Caco-2 (cell line): ENCODE measurements at regions not wholly inside any gene's neighbourhood (a gene's known extent, or its start where the extent isn't known, plus 50 kb on each side); places are given as distances from the start of the nearest gene placed in this dataset.

Experiments
- BruUV-seq: library from RNA; stranded (reverse); fragments of 400-500 nt; replicated peaks from 2 replicates; lab custom pipeline; 2021; lab: Mats Ljungman, UMichigan
- CTCF ChIA-PET: fragments of 300-600 bp; sonication (Branson Sonifier 250); formaldehyde crosslinking; loops from one replicate; lab custom pipeline; 2022; ENCODE audit warnings: antibody characterized with exemption; lab: Charles Lee
- POLR2A ChIA-PET: fragments of 300-600 bp; sonication (Branson Sonifier 250); formaldehyde crosslinking; loops from one replicate; lab custom pipeline; 2022; ENCODE audit warnings: antibody characterized with exemption; lab: Charles Lee
- DNase-seq, 2 experiments: peaks; one replicate each; pipeline versions ENCODE4 v3.0.0 to v3.0.0-alpha.2; 2020 to 2022
- H3K27me3 ChIP-seq: replicated peaks from 2 replicates; pipeline ENCODE4 v1.6.0; 2011; ENCODE audit warnings: low read length; ENCODE audit not compliant: control insufficient read depth, insufficient read depth
- H3K36me3 ChIP-seq: 2 replicates; pipeline ENCODE4 v1.5.1; 2011; ENCODE audit warnings: low read length; ENCODE audit not compliant: control insufficient read depth, insufficient read depth
- H3K4me1 ChIP-seq: fragments of 250-450 bp; sonication (Bioruptor Pico); 2 replicates; pipeline ENCODE4 v1.5.1; 2020; ENCODE audit warnings: mild to moderate bottlenecking
- H3K4me3 ChIP-seq: 2 replicates; pipeline ENCODE4 v1.5.1; 2011; ENCODE audit warnings: low read depth, mild to moderate bottlenecking, control low read depth, low read length
- H3K9me3 ChIP-seq: fragments of 250-450 bp; sonication (Bioruptor Pico); 2 replicates; pipeline ENCODE4 v1.5.1; 2020; ENCODE audit warnings: mild to moderate bottlenecking, moderate library complexity
- H3K27ac Mint-ChIP-seq: one replicate; pipeline ENCODE4 v1.8.0; 2022; ENCODE audit warnings: mixed read lengths; ENCODE audit not compliant: unreplicated experiment
- H3K27me3 Mint-ChIP-seq: one replicate; pipeline ENCODE4 v1.8.0; 2022; ENCODE audit warnings: mixed read lengths; ENCODE audit not compliant: insufficient read depth, unreplicated experiment
- H3K36me3 Mint-ChIP-seq: one replicate; pipeline ENCODE4 v1.8.0; 2022; ENCODE audit warnings: mild to moderate bottlenecking, mixed read lengths; ENCODE audit not compliant: insufficient read depth, unreplicated experiment
- H3K4me1 Mint-ChIP-seq: one replicate; pipeline ENCODE4 v1.8.0; 2022; ENCODE audit warnings: low read depth, mixed read lengths; ENCODE audit not compliant: unreplicated experiment
- H3K4me3 Mint-ChIP-seq: one replicate; pipeline ENCODE4 v1.8.0; 2022; ENCODE audit warnings: mild to moderate bottlenecking, moderate library complexity, mixed read lengths; ENCODE audit not compliant: unreplicated experiment
- H3K9me3 Mint-ChIP-seq: one replicate; pipeline ENCODE4 v1.8.0; 2022; ENCODE audit warnings: mixed read lengths; ENCODE audit not compliant: unreplicated experiment
- CTCF ChIP-seq, 2 experiments: fragments of 200-600 bp in 1 of 2; IDR thresholded peaks; 1 replicate in 1 of 2; 2 replicates in 1 of 2; pipeline versions ENCODE4 v1.5.1 to v1.8.0; 2011 to 2022; ENCODE audit warnings: antibody characterized with exemption in 1 of 2, control low read depth in 1 of 2, inconsistent platforms in 1 of 2, low read depth in 1 of 2, low read length in 1 of 2, mild to moderate bottlenecking in 1 of 2, moderate library complexity in 1 of 2; ENCODE audit not compliant: insufficient read depth in 1 of 2, severe bottlenecking in 1 of 2, unreplicated experiment in 1 of 2
- intact Hi-C: fragments of 100-400 bp; cut with micrococcal nuclease; formaldehyde crosslinking; loops from one replicate; pipeline ENCODE4 v1.10.0; 2022; ENCODE audit not compliant: unreplicated experiment

GRCh38 chr1:181260271-181260670, 171.8 kb downstream of the IER5 start:
- Histone ChIP-seq H3K36me3 (no peaks in the 10 kb centered on the region), H3K27me3 (no peaks in the 10 kb centered on the region), H3K4me3 (no peak overlapping the region), H3K4me1 (no peaks in the 10 kb centered on the region), H3K9me3 (no peaks in the 10 kb centered on the region)
- CTCF ChIA-PET, result no interaction called here
- peaks cover 11% of the 10 kb centered on the region for H3K27me3 Mint-ChIP-seq
- no peak overlapping the region for H3K4me3 Mint-ChIP-seq
- H3K4me1 Mint-ChIP-seq, result no peaks in the 10 kb centered on the region
- peaks cover 3% of the 10 kb centered on the region for H3K9me3 Mint-ChIP-seq
- no peak overlapping the region for H3K27ac Mint-ChIP-seq
- no peaks in the 10 kb centered on the region for H3K36me3 Mint-ChIP-seq
- TF ChIP-seq CTCF (IDR thresholded peaks at IDR 0.05; ENCODE audit: insufficient read depth in 1 of 2, low read depth in 1 of 2, low read length in 1 of 2, severe bottlenecking in 1 of 2, unreplicated experiment in 1 of 2), result no peak
- no peak for DNase-seq
- POLR2A ChIA-PET, result no interaction called here
- BruUV-seq, result no TSS peak
- intact Hi-C loops, result no loop called here

- Mint-ChIP-seq H3K36me3 (no peaks in the 10 kb centered on the region), H3K4me1 (no peaks in the 10 kb centered on the region), H3K9me3 (no peaks in the 10 kb centered on the region), H3K4me3 (no peak overlapping the region), H3K27ac (no peak overlapping the region), H3K27me3 (peaks cover 11% of the 10 kb centered on the region)
- no peak for DNase-seq
- intact Hi-C loops, result no loop called here
- no peak for TF ChIP-seq CTCF (IDR thresholded peaks at IDR 0.05; ENCODE audit: insufficient read depth in 1 of 2, low read depth in 1 of 2, low read length in 1 of 2, severe bottlenecking in 1 of 2, unreplicated experiment in 1 of 2)
- Histone ChIP-seq H3K4me1 (no peaks in the 10 kb centered on the region), H3K4me3 (no peak overlapping the region), H3K36me3 (no peaks in the 10 kb centered on the region), H3K27me3 (no peaks in the 10 kb centered on the region), H3K9me3 (no peaks in the 10 kb centered on the region)
- POLR2A ChIA-PET, result no interaction called here
- CTCF ChIA-PET, result no interaction called here
- BruUV-seq, result no TSS peak
These were observed 172.5 kb downstream of the IER5 start for GRCh38 chr1:181260994-181261393.

- intact Hi-C loops, result no loop called here
These were observed 173.6 kb downstream of the IER5 start for GRCh38 chr1:181262069-181262468.

More at GRCh38 chr1:181262069-181262468, 173.6 kb downstream of the IER5 start:
- no peak overlapping the region for H3K4me3 Mint-ChIP-seq
- H3K36me3 Mint-ChIP-seq, result no peaks in the 10 kb centered on the region
- no peak overlapping the region for H3K27ac Mint-ChIP-seq
- Histone ChIP-seq H3K36me3 (no peaks in the 10 kb centered on the region), H3K9me3 (no peaks in the 10 kb centered on the region; the same call in 1 of the 2 replicates), H3K4me3 (no peak overlapping the region), H3K27me3 (no peaks in the 10 kb centered on the region), H3K4me1 (no peaks in the 10 kb centered on the region)
- H3K9me3 Mint-ChIP-seq, result no peaks in the 10 kb centered on the region
- H3K4me1 Mint-ChIP-seq, result no peaks in the 10 kb centered on the region
- no peak for TF ChIP-seq CTCF (IDR thresholded peaks at IDR 0.05; ENCODE audit: insufficient read depth in 1 of 2, low read depth in 1 of 2, low read length in 1 of 2, severe bottlenecking in 1 of 2, unreplicated experiment in 1 of 2)
- ChIA-PET CTCF (no interaction called here), POLR2A (no interaction called here)
- DNase-seq, result no peak
- no TSS peak for BruUV-seq
- peaks cover 3% of the 10 kb centered on the region for H3K27me3 Mint-ChIP-seq
